ENCODE measurements at regions not wholly inside any gene's neighbourhood (a gene's known extent, or its start where the extent isn't known, plus 50 kb on each side); places are given as distances from the start of the nearest gene placed in this dataset.

DNA sequence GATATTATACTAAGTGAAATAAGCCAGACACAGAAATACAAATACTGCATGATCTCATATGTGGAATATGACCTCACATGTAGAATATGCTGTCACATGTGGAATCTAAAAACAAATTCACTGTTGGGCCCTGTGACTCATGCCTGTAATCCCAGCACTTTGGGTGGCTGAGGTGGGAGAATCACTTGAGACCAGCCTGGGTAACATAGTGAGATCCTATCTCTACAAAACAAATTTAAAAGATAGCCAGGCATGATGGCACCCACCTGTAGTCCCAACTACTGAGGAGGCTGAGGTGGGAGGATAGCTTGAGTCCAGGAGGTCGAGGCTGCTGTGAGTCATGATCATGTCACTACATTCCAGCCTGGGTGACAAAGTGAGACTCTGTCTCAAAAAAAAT lies 160.3 kb downstream of the PTEN start:
- DNase-seq (ENCODE audit: low read depth in 4 of 4, low spot score in 3 of 4) = no peak

DNA sequence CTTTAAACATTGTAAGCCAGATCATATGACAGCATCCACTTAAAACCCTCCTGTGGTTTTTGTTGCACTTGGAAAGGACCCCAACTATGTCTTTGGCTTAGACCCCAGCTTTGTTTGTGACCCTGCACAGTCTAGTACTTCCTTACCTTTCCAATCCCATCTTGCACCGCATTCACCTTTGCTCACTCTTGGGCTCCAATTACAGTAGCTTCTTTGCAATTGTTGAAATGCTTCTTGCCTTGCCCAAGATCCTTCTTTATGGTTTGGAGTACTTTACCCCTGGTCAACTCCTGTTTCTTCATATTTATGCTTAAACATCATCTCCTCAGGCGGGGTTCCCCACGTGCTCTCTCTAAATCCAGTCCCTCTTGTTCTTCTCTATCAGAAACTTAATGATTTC lies 162.6 kb downstream of the PTEN start:
- DNase-seq (ENCODE audit: low read depth in 4 of 4, low spot score in 3 of 4) = no peak

DNA sequence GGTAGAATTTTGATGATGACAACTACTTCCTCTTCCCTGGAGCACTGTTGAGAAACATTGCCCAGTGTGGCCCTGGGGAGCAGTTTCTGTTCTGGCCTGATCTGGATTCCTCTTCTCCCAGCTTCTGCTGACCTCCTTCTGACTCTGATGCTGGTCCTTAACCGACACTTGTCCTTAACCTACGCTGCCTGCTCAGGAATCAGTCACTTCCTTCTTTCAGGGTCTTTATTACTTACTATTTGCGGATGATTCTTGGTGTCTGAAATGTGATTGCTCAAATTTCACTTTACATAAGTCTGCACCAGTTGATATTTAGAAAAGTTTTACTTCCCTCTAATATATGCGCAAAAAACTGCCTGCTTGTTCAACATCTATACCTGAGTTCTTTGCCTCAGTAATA lies 164.1 kb downstream of the PTEN start:
- no peak for DNase-seq (ENCODE audit: low read depth in 4 of 4, low spot score in 3 of 4)

DNA sequence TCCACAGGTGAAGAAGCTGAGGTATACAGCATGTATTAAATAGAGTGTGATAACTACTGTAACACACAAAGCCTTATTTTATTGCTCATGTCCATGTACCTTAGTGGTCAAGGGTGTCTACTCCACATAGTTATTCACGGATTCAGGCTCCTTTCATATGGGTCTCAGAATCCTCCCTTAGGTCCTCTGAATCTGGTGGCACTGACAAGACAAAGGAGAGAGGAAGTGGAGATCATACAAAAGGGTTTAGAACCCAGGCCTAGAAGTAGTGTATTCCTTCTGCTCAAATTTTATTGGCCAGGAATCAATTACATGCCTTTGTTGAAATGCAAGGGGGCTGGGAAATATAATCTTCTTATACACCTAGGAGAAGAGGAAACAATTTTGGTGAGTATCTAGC lies 164.6 kb downstream of the PTEN start:
- no peak for DNase-seq (ENCODE audit: low read depth in 4 of 4, low spot score in 3 of 4)

DNA sequence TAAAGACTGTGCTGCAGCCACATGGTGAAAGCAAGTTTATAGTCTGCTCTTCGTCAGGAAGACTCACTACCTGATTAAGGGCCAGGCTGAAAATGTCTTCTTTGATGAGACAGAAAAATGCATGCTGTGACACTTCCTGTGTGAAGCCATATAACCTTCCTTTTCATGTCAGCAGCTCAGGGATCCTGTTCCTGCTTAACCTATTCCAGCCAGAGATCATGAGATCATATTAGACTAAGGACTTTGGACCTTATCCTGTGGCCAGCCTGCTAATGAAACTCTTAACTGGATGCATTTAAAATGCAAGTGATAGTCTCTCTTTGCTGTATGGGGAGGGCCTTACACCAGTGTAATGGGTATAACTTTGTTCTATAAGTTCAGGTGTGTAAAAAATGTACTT lies 165.2 kb downstream of the PTEN start:
- DNase-seq (ENCODE audit: low read depth in 4 of 4, low spot score in 3 of 4) = no peak

DNA sequence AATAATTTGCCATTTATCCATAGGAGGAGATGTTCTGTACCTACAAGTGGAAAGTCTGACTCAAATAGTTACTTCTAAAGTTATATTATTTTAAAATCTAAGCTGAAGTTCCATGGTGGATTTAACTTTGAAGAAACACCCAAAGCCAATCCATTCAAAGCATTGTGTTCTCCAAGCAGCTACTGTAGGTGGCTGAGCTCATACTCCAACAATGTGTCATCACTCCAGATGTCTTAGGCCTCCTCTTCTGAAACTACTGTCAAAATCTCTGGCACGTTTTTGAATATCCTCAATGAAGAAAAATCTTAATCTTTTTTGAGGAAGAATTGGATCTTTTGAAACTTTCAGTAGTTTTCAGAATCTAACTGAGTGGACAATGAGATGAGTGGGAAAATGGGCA lies 169.1 kb downstream of the PTEN start:
- no peak for DNase-seq (ENCODE audit: low read depth in 4 of 4, low spot score in 3 of 4)

DNA sequence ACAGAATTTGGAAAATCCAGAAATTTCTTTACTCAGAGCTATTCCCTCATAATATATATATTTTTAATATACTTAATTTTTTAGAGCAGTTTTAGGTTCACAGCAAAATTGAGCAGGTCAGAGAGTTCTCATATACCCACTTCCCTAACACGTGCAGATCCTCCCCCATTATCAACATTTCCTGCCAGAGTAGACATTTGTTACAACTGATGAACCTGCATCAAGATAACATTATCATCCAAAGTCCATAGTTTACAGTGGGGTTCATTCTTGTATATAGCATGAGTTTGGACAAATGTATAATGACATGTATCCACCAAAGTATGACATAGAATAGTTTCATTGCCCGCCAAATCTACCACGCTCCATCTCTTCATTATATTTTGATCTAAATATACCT lies 170.0 kb downstream of the PTEN start:
- DNase-seq (ENCODE audit: low read depth in 4 of 4, low spot score in 3 of 4) = no peak

DNA sequence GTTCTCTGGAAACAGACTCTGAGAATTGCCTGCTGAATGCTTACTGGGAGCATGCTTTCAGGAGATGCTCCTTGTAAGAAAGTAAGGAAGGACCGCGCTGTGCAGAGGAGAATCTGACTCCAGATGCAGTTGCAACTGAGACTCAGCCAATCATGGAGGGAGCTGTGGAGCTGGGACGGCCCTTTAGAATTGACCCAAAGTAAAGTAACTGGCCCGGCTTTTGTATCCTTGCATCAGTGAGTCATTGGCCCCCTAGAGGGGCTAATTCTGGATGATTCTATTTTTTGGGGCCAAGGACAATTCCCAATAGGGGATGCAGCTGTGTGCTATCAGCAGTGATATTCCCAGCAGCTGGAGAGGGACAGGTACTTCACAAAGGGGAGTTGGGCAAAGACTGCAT lies 170.4 kb downstream of the PTEN start:
- DNase-seq (ENCODE audit: low read depth in 4 of 4, low spot score in 3 of 4) = no peak

DNA sequence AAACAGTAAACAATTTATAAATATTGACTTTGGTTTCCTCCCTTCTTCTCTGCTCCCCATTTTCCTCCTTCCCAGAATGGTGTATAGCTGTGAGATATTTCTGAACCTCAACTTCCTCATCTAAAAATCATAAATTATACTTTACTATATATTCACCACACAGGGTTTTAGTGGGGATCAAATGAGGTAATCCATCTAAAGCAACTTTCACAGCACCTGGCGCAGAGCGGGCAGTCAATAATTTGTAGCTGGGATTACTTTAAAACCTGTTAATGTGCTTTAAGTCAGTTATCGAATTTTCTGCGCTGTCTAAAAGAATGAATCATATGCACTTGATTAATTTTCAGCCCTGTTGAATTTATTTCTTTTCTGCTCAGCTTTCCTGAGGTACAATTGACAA lies 172.7 kb downstream of the PTEN start:
- no peak for DNase-seq (ENCODE audit: low read depth in 4 of 4, low spot score in 3 of 4)

DNA sequence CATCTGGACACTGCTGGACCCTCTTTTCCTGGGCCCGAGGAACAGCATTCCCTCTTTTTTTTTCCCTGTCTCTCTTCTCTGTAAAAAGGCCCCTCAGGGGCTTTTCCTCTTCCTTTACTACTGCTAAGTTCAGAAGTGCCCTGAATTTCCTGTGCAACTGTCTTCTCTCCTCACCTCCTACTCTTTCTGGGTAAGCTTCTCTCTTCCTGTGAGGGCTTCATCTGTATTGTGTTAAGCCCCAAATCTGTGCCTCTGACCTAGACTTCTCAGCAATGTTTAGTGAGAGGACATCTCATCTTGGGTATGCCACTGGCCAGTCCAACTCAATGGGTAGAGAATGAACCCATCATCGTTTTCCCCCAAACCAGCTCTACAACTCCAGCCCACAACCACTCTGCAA lies 174.2 kb downstream of the PTEN start:
- DNase-seq (ENCODE audit: low read depth in 4 of 4, low spot score in 3 of 4) = no peak

DNA sequence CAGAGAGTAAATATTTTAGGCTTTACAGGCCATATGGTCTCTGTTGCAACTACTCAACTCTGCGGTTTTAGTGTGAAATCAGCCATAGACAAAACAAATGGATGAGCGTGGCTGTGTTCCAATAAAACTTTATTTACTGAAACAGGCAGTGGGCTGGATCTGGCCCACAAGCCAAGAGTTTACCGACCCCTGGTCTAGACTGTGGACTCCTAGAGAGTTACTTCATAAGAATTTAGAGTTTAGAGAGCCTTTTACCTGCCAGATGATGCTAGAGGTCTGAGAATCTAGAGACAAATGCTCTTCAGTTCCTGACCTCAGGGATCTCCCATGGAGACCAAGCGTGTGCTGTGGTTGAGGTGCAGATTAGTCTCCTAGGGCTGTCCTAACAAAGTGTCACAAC lies 174.8 kb downstream of the PTEN start:
- no peak for DNase-seq (ENCODE audit: low read depth in 4 of 4, low spot score in 3 of 4)

DNA sequence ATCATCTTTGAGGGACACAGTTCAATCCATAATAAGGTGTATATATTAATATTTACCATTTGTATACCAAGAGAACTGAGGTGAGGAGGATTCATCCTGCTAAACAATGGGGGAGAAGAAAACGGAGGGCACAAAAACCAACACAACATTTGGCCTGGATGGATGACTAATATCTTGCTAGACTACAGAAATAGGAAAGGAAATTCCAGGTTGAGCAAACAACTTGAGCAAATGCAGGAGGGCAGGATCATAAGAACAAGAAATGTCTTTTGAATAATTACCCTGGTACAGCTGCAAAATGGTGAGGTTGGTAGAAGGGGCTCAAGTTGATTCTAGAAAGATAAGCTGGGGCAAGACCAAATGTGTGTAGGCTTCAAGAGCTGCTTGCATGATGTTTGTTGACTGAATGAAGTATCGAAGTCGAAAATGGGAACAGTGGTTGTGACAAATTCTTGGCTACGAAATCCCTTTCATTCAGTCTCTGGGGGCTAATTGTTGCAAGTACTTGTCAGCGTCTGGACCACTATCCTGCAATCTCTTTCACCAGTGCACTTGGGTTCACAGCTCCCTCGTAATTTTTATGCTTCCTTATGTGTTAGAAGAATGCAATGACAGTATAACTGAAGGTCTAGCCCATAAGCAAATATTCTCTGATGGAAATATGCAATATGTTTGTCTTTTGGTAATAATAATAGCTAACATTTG lies 176.2 kb downstream of the PTEN start:
- no peak for DNase-seq (ENCODE audit: low read depth in 4 of 4, low spot score in 3 of 4)

DNA sequence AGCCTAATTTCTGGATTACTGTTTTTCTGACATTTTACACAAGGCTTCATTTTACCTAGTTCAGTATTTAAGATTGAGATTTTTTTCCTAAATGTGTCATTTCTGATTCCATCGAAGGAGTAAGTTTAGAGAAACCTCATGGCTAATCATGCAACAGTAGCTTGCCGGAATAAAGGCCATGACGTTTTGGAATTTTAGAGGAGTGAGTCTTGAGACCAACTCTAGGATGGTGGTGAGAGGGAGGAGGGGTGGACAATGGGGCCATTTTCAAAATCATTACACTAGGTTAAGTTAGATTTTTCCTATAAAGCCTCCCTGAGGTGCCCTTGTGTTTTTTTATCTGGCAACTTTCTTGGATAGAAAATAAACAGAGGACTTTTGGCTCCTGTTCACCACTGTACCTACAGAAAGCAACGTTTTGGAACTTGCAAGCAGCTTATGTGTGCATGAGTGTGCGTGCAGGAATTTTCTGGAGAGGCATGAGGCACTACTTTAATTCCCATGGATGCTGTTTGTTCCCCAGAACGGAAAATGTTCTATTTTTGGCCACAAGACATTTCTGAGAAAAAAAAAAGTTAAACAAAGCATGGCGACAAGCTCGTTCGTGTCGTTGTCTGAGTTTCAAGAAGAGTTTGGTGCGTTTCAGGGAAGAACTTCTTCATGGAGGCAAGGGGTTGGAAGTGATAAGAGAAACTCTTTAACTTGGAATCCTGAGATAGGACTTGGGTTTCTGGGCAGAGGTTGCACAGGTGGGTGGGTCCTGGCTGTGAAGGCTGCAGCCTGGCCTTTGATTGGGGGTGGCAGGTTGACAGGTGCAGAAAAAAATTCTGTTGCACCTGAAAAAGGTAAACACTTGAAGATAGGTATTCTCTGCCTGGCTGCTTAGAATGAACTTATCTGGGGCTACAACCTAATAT lies 178.1 kb downstream of the PTEN start:
- no peak for DNase-seq (ENCODE audit: low read depth in 4 of 4, low spot score in 3 of 4)

DNA sequence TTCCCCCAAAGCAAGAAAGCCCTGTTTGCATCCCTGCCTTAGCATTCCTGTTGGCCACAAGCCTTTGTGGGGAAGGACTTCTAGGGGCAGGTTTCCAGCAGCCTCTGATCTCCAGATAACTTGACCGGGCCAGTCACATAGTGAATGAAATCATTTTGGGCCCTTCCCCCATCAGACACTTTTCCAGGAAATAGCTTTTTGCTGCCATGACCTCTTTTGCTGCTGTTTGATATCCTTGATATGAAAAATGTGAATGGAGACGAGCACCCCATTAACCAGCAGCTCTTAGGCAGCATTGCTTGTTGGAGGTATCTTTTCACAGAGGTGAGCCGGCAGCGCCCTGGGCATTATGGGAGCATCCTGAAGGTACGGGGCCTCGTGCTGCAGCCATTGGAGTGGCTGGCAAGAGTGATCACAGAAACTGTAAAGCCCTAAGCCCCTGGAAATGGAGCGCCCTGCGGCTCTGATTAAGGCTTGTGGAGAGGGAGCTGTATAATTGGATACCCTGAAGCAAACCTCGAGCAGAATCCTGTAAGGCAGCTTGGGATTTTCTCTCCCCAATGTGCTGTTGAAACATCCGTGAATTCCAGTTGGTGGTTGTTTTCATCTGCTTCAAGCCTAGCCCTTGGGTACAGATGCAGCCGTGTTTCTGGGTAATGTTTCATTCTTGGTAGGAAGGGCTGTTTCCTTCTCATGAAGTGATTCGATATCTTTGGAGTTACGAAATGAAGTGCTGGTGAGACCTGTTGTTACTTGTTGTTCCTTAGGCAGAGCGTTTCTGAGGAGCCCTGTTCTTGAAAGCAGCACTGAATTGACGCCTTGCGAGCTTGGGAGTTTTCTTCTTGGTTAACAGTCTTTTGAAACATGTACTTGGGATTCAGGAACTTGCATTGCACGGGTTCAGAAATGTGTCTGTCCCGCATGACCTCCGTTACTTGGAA lies 179.0 kb downstream of the PTEN start:
- no peak for DNase-seq (ENCODE audit: low read depth in 4 of 4, low spot score in 3 of 4)

DNA sequence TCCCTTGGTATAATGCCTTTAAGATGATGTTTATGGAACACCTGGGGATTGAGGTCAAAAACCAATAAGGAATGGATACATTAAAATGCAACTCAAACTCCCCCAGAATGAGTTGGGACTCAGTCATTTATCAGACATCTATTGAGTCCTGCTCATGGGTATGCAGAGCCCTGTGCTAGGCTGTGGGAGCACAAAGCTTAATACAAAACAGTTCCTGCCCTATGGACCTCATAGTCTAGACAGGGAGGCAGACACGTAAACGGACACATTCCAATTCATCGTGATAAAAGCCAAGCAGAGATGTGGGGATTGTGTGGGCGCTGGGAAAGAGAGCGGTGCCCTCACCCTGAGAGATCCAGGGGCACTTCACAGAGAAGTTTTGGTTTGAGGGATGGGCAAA lies 181.7 kb downstream of the PTEN start:
- no peak for DNase-seq (ENCODE audit: low read depth in 4 of 4, low spot score in 3 of 4)

DNA sequence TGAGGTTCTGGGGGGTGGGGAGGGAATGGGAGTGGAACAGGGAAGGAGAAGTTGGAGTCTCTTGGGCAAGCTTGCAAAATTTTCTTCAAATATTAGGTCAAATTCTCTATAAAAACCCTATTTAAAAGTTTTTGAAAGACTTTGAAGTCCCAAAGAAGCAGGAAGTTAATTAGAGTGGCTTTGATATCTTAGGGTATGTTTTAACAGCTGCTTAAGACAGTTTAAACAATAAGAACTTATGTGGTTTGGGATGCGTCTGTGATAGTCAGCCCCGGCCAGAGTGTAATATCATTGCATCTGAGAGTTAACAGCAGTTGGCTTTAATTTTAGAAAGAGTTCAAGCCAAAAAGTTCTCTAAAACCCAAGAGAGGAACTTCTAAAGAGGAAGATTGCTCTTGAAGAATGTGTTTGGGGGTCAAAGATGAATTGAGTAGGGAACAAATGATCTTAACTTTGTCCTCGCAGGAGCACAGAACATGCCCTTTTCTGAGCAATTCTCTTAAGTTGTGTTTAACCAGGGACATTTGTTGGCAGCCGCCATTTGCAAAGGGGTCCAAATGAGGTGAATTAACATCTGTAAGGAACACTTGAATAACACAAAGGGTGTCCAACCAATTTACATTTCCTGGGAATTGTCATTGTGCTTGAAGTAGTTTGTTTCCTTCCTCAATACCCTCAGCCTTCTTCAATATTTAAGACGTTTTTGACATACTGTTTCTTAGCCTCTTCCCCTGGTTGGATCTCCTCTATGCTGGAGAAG lies 182.4 kb downstream of the PTEN start:
- DNase-seq (ENCODE audit: low read depth in 4 of 4, low spot score in 3 of 4) = no peak

DNA sequence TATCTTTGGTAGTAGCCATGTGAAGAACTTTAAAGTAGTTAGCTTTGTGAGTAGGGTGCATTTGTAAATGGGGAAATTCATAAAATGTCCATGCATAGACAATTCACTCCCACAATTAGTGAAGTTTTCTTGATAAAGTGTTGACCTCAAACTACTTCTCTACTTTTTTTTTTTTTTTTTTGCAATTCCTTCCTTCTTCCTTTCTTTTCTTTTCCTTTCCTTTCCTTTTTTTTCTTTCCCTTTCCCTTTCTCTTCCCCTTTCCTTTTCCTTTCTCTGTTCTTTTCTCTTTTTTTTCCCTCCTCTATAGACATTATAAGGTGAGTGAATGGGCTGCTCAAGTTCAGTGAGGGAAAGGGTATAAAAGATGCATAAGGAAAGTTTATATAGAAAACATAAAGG lies 184.2 kb downstream of the PTEN start:
- no peak for DNase-seq (ENCODE audit: low read depth in 4 of 4, low spot score in 3 of 4)

DNA sequence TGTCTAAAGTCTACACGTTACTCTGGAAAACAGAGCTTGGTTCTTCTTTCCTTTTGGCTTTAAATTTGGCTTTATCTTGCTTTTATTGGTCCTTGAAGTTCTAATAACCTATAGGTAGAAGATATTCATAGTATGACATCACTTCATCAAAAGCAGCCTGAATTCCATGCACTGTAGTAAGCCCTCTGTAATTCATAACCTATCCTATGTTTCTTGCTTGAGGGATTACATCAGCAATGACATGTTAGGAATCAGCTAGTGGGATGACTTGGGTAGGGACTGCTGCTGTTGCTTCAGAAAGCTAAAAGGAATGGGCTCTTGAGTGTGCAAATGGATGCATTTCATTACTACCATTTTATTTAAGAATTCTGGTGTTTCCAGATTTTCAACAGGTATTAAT lies 184.9 kb downstream of the PTEN start:
- no peak for DNase-seq (ENCODE audit: low read depth in 4 of 4, low spot score in 3 of 4)

DNA sequence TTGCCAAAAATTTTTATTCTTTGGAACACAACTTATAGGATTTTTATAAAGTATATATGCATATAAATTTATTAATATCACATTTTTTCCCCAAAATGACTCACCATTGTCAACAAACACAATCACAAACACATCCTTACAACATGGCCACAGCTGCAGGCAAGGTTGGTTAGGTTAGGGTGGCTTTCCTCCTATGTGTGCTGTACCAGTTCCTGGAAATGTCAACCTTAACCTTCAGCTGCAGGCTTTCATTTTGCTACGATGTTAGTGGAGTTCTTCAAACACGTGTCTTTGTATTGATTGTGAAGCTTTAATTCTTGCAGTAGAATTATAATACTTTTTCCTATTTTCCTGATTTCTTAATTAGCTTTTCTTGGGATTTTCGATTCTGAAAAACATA lies 185.8 kb downstream of the PTEN start:
- no peak for DNase-seq (ENCODE audit: low read depth in 4 of 4, low spot score in 3 of 4)

DNA sequence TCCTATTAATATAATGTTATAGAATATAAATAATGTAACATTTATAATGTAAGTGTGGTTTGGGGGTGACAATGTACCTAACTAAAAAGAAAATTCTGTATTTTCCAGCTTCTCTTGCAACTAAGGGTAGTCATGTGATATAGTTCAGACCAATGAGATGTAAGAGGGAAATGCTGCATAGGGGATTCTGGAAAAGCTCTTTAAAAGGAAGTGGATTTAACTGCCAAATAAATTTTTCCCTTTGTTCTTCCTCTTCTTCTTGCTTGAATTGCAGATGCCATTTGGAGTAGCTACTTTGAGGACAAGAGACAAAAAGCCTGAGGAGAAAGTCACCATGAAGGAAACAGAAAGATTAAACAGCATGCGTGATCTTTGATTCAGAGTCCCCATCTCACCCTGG lies 194.3 kb downstream of the PTEN start:
- no peak for DNase-seq (ENCODE audit: low read depth in 4 of 4, low spot score in 3 of 4)

All from left renal pelvis (tissue), 4 donors.